Transverse colon (tissue), 4 donors: ENCODE measurements at regions not wholly inside any gene's neighbourhood (a gene's known extent, or its start where the extent isn't known, plus 50 kb on each side); places are given as distances from the start of the nearest gene placed in this dataset.

Experiments used
- CTCF ChIP-seq, 5 experiments: fragments of 200-600 bp in 3 of 5; fragments of 450-650 bp in 2 of 5; sonication (generic) in 3 of 5; IDR thresholded peaks; 1 replicate in 2 of 5; 2 replicates in 3 of 5; pipeline ENCODE4 v1.5.1; 2016 to 2017; ENCODE audit warnings: antibody characterized with exemption in 5 of 5, inconsistent platforms in 3 of 5, mild to moderate bottlenecking in 2 of 5, moderate library complexity in 1 of 5
- EP300 ChIP-seq: sonication (generic); formaldehyde crosslinking; IDR thresholded peaks from one replicate; pipeline ENCODE4 v1.6.1; 2017; ENCODE audit warnings: antibody characterized with exemption, low read depth
- POLR2A ChIP-seq: fragments of 450-650 bp; IDR thresholded peaks from one replicate; pipeline ENCODE4 v1.6.1; 2016; ENCODE audit warnings: antibody characterized with exemption, mild to moderate bottlenecking, moderate library complexity
- POLR2AphosphoS5 ChIP-seq, 3 donors: sonication (generic); formaldehyde crosslinking; IDR thresholded peaks; one replicate each; pipeline ENCODE4 v1.6.1; 2016; ENCODE audit warnings: antibody characterized with exemption in 3 of 3

DNA sequence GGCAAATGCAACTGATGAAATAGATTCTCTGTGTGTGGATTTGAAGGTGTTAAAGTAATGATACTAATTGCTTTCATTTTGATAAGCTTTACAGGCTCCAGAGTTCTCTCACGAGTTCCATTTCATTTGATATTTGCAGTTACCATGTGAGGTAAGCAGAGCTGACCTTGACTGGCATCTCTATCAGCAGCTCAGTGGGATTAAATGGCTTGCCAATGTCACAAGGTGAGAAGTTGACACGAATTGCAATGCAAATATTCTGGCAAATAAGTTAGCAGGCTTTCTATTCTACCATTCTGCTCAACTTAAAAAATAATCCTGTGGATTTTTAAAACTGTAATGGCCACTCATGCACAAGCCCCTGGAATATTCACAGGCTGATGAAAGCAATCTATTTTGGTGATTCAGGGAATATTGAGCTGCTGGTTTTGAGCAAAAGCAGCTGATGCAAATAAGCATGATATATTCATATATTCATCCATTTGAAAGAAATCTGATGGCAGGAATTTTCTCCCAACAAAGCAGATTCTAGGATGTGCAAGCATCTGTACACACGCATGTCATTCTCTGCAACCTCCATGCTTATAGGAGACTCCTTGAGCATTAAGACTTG, 64.5 kb upstream of the ANKRD1 start:
- TF ChIP-seq POLR2A (no peak), CTCF (IDR thresholded peaks at IDR 0.05) (no peak), POLR2AphosphoS5 (IDR thresholded peaks at IDR 0.05) (no peak), EP300 (no peak)
